ENCODE measurements at regions not wholly inside any gene's neighbourhood (a gene's known extent, or its start where the extent isn't known, plus 50 kb on each side); places are given as distances from the start of the nearest gene placed in this dataset.

- TF ChIP-seq, protein P1, sequence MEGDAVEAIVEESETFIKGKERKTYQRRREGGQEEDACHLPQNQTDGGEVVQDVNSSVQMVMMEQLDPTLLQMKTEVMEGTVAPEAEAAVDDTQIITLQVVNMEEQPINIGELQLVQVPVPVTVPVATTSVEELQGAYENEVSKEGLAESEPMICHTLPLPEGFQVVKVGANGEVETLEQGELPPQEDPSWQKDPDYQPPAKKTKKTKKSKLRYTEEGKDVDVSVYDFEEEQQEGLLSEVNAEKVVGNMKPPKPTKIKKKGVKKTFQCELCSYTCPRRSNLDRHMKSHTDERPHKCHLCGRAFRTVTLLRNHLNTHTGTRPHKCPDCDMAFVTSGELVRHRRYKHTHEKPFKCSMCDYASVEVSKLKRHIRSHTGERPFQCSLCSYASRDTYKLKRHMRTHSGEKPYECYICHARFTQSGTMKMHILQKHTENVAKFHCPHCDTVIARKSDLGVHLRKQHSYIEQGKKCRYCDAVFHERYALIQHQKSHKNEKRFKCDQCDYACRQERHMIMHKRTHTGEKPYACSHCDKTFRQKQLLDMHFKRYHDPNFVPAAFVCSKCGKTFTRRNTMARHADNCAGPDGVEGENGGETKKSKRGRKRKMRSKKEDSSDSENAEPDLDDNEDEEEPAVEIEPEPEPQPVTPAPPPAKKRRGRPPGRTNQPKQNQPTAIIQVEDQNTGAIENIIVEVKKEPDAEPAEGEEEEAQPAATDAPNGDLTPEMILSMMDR (IDR thresholded peaks at IDR 0.05) = no peak
- no peaks in the 10 kb centered on the region for H3K27me3 Mint-ChIP-seq (ENCODE audit: unreplicated experiment)
- peaks cover 12% of the 10 kb centered on the region for H3K4me1 Mint-ChIP-seq (ENCODE audit: unreplicated experiment)
- H3K36me3 Mint-ChIP-seq (ENCODE audit: unreplicated experiment) = no peaks in the 10 kb centered on the region
- no peak overlapping the region for H3K4me3 Mint-ChIP-seq (ENCODE audit: unreplicated experiment)
- no peak overlapping the region for H3K27ac Mint-ChIP-seq (ENCODE audit: unreplicated experiment)
- DNase-seq (ENCODE audit: extremely low spot score, unreplicated experiment) = no peak
- no peaks in the 10 kb centered on the region for H3K9me3 Mint-ChIP-seq (ENCODE audit: unreplicated experiment)
Measured at GRCh38 chr13:109395014-109395413, 391.4 kb downstream of the IRS2 start.

DNA sequence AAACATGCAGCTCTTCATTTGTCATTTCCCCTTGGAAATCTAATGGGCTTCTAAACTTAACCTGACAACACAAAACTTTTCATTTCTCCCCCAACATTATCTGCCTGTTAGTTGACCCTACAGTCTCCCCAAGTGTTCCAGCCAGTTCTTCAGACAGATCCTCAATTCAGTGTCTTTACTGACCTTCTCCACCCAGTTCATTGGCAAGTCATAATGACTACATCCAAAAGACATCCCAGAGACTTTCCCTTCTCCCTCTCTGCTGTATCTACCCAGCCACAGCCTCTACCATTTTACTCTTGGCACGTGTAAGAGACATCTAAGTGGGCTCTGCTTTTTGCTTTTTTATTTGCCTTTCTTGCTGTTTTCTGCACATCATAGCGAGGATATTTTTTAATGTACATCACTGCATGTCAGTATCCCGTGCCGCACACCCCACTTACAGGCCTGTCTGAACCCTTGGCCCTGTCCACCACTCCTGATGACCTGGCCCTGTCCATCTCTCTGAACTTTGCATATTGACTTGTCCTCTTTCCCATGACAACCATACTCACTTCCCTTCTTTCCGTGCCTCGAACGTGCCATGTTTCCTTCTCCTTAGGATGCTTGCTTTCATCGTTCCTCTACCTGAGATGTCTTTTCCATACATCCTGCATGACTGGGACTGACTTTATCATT lies 391.9 kb downstream of the IRS2 start:
- Mint-ChIP-seq H3K4me1 (ENCODE audit: unreplicated experiment) (peaks cover 12% of the 10 kb centered on the region), H3K4me3 (ENCODE audit: unreplicated experiment) (no peak overlapping the region), H3K27me3 (ENCODE audit: unreplicated experiment) (no peaks in the 10 kb centered on the region), H3K36me3 (ENCODE audit: unreplicated experiment) (no peaks in the 10 kb centered on the region), H3K27ac (ENCODE audit: unreplicated experiment) (no peak overlapping the region), H3K9me3 (ENCODE audit: unreplicated experiment) (no peaks in the 10 kb centered on the region)
- TF ChIP-seq, protein P1 (IDR thresholded peaks at IDR 0.05) = no peak
- no peak for DNase-seq (ENCODE audit: extremely low spot score, unreplicated experiment)

DNA sequence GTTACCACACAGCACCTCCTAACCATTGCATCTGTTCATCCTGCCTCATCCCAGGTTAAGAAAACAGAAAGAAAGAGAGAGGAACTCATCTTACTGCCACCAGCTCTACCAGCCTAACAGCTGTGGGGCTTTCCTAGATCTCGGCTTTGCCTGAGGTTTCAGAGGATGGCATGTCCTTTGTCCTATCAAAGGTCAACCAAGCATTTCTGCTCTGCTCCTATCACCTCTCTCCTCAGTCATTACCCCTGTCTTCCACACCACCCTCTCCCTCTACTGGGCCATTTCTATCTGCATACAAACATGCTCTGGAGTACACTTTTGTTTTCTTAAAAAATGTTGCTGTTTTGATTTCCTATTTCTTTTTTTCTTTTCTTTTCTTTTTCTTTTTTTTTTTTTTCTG lies 393.3 kb downstream of the IRS2 start:
- TF ChIP-seq, protein P1 (IDR thresholded peaks at IDR 0.05) = no peak
- Mint-ChIP-seq H3K9me3 (ENCODE audit: unreplicated experiment) (no peaks in the 10 kb centered on the region), H3K4me1 (ENCODE audit: unreplicated experiment) (peaks cover 12% of the 10 kb centered on the region), H3K36me3 (ENCODE audit: unreplicated experiment) (no peaks in the 10 kb centered on the region), H3K27ac (ENCODE audit: unreplicated experiment) (no peak overlapping the region), H3K4me3 (ENCODE audit: unreplicated experiment) (no peak overlapping the region), H3K27me3 (ENCODE audit: unreplicated experiment) (no peaks in the 10 kb centered on the region)
- DNase-seq (ENCODE audit: extremely low spot score, unreplicated experiment) = no peak

DNA sequence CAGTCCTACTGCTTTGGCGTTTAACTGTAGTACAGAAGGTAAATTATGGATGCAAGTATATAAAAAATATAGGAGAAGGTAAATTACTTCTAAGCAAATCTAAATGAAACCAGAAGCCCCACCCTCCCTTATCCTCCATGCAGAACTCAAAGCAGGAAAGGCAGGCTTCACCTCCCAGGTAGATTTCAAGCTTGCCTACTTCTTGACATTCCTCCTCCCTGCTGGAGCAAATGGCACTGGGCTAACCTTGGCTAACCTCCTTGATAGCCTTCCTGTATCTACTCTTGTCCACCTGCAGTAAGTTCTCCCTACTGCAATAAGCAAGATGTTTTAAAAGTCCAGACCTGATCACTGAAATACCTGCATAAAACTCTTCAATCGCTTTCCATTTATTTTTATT lies 396.0 kb downstream of the IRS2 start:
- TF ChIP-seq, protein P1 (IDR thresholded peaks at IDR 0.05) = no peak

DNA sequence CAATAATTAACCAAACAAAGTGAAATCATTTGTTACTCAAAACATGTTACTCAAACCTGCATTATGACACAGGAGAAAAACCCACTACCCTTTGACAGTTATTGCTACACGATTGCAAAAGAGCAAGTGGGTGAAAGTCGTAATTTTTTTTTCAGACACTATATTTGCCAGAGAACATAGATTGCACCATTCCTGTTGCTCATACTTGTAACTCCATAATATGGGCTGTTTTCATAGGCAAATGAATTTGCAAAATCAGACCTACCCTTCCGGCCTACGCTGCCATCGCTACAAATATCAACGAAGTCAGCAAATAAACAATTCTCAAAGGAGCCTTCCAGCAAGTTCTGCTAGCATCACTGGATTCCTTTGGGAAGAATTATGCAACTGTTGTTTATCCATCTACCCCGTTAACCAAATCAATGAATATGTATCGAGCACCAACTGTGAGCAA lies 396.5 kb downstream of the IRS2 start:
- TF ChIP-seq, protein P1 (IDR thresholded peaks at IDR 0.05) = no peak
- no peaks in the 10 kb centered on the region for H3K36me3 Mint-ChIP-seq (ENCODE audit: unreplicated experiment)
- H3K4me1 Mint-ChIP-seq (ENCODE audit: unreplicated experiment) = peaks cover 30% of the 10 kb centered on the region
- no peaks in the 10 kb centered on the region for H3K9me3 Mint-ChIP-seq (ENCODE audit: unreplicated experiment)
- DNase-seq (ENCODE audit: extremely low spot score, unreplicated experiment) = no peak
- H3K27me3 Mint-ChIP-seq (ENCODE audit: unreplicated experiment) = no peaks in the 10 kb centered on the region
- no peak overlapping the region for H3K4me3 Mint-ChIP-seq (ENCODE audit: unreplicated experiment)
- H3K27ac Mint-ChIP-seq (ENCODE audit: unreplicated experiment) = no peak overlapping the region

More for the DNA sequence above, 396.0 kb downstream of the IRS2 start:
- no peaks in the 10 kb centered on the region for H3K9me3 Mint-ChIP-seq (ENCODE audit: unreplicated experiment)
- no peaks in the 10 kb centered on the region for H3K27me3 Mint-ChIP-seq (ENCODE audit: unreplicated experiment)
- peaks cover 25% of the 10 kb centered on the region for H3K4me1 Mint-ChIP-seq (ENCODE audit: unreplicated experiment)
- H3K36me3 Mint-ChIP-seq (ENCODE audit: unreplicated experiment) = no peaks in the 10 kb centered on the region
- DNase-seq (ENCODE audit: extremely low spot score, unreplicated experiment) = no peak
- H3K27ac Mint-ChIP-seq (ENCODE audit: unreplicated experiment) = no peak overlapping the region
- H3K4me3 Mint-ChIP-seq (ENCODE audit: unreplicated experiment) = no peak overlapping the region
